ENCODE measurements at regions not wholly inside any gene's neighbourhood (a gene's known extent, or its start where the extent isn't known, plus 50 kb on each side); places are given as distances from the start of the nearest gene placed in this dataset.

DNA sequence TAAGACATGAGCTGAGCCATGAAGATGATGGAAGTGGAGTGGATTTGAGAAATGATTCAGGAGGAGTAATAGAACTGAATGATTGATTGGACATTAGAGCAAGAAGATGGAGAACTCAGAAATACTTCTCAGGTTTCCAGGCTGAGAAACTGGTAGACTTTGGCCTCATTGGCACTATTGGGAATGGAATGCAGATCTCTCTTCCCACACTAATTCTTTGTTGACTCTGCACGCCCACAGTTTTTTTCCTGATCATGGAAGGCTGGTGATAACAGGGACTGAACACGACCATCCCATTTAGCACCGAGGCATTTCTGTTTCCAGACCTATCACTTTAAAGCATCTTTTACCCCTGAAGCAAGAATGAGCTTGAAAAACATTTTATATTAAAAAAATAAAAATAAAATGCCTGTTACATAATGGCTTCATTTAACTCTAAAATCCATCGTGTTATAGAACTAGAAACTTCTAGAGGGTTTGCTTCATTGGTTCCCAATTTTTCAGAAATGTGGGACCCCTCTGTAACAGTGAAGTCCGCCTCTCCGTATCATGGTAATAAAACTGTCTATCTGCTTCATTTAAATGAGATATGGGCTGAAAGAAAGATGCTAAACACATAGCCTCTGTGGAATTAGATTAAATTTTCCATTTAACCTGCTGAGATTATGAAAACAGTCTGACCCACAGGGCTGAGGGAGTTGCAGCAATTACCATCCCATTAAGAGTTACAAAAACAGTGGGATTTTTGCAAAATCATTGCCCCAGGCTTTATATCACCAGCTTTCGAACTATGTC, 562.0 kb upstream of the CFAP20DC start:
- TF ChIP-seq, protein P1, sequence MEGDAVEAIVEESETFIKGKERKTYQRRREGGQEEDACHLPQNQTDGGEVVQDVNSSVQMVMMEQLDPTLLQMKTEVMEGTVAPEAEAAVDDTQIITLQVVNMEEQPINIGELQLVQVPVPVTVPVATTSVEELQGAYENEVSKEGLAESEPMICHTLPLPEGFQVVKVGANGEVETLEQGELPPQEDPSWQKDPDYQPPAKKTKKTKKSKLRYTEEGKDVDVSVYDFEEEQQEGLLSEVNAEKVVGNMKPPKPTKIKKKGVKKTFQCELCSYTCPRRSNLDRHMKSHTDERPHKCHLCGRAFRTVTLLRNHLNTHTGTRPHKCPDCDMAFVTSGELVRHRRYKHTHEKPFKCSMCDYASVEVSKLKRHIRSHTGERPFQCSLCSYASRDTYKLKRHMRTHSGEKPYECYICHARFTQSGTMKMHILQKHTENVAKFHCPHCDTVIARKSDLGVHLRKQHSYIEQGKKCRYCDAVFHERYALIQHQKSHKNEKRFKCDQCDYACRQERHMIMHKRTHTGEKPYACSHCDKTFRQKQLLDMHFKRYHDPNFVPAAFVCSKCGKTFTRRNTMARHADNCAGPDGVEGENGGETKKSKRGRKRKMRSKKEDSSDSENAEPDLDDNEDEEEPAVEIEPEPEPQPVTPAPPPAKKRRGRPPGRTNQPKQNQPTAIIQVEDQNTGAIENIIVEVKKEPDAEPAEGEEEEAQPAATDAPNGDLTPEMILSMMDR (conservative IDR thresholded peaks at IDR 0.05; ENCODE audit: low read depth in 2 of 2), result no peak
- TF ChIP-seq, protein P2, sequence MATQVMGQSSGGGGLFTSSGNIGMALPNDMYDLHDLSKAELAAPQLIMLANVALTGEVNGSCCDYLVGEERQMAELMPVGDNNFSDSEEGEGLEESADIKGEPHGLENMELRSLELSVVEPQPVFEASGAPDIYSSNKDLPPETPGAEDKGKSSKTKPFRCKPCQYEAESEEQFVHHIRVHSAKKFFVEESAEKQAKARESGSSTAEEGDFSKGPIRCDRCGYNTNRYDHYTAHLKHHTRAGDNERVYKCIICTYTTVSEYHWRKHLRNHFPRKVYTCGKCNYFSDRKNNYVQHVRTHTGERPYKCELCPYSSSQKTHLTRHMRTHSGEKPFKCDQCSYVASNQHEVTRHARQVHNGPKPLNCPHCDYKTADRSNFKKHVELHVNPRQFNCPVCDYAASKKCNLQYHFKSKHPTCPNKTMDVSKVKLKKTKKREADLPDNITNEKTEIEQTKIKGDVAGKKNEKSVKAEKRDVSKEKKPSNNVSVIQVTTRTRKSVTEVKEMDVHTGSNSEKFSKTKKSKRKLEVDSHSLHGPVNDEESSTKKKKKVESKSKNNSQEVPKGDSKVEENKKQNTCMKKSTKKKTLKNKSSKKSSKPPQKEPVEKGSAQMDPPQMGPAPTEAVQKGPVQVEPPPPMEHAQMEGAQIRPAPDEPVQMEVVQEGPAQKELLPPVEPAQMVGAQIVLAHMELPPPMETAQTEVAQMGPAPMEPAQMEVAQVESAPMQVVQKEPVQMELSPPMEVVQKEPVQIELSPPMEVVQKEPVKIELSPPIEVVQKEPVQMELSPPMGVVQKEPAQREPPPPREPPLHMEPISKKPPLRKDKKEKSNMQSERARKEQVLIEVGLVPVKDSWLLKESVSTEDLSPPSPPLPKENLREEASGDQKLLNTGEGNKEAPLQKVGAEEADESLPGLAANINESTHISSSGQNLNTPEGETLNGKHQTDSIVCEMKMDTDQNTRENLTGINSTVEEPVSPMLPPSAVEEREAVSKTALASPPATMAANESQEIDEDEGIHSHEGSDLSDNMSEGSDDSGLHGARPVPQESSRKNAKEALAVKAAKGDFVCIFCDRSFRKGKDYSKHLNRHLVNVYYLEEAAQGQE (IDR thresholded peaks at IDR 0.05; ENCODE audit: unreplicated experiment), result no peak
- no peak for TF ChIP-seq POLR2AphosphoS5 (IDR thresholded peaks at IDR 0.05; ENCODE audit: low read depth)
- TF ChIP-seq ZNF331 (CRISPR knock-in tag; IDR thresholded peaks at IDR 0.05; ENCODE audit: low read depth), result no peak
- TF ChIP-seq CREB1 (CRISPR knock-in tag; IDR thresholded peaks at IDR 0.05; ENCODE audit: low read depth), result no peak
